ENCODE measurements at regions not wholly inside any gene's neighbourhood (a gene's known extent, or its start where the extent isn't known, plus 50 kb on each side); places are given as distances from the start of the nearest gene placed in this dataset.

GRCh38 chr6:74939151-74939708 is 266.6 kb downstream of the COL12A1 start:
- Mint-ChIP-seq H3K27me3 (no peaks in the 10 kb centered on the region), H3K9me3 (ENCODE audit: insufficient read depth) (no peaks in the 10 kb centered on the region), H3K4me3 (no peak overlapping the region), H3K27ac (no peak overlapping the region), H3K4me1 (no peaks in the 10 kb centered on the region)
- no peaks in the 10 kb centered on the region for H3K27me3 ChIP-seq (replicated peaks in 1 of 4; ENCODE audit: control extremely low read depth in 1 of 4, control insufficient read depth in 3 of 4, insufficient read depth in 4 of 4, low read length in 3 of 4)
- H3K4me3 ChIP-seq (ENCODE audit: control extremely low read depth in 1 of 5, extremely low read depth in 1 of 5, insufficient read depth in 1 of 5, low read depth in 2 of 5, low read length in 4 of 5): no peak overlapping the region
- CTCF ChIA-PET: no interaction called here
- no peaks in the 10 kb centered on the region for H3K4me1 ChIP-seq (ENCODE audit: control insufficient read depth in 2 of 2, insufficient read depth in 2 of 2, low read length in 2 of 2)
- 44% methylated on average over 1 of the region's 2 CpGs for WGBS (ENCODE audit: insufficient coverage)
- TF ChIP-seq CTCF (IDR thresholded peaks at IDR 0.05): no peak
- TF ChIP-seq EZH2 (IDR thresholded peaks at IDR 0.05; ENCODE audit: borderline replicate concordance, insufficient read depth, low read depth, low read length, poor library complexity, severe bottlenecking): no peak
- H3K9me3 ChIP-seq (ENCODE audit: control extremely low read depth in 1 of 3, control insufficient read depth in 2 of 3, insufficient read depth in 1 of 3, low read length in 2 of 3): no peaks in the 10 kb centered on the region
- no peaks in the 10 kb centered on the region for H3K36me3 ChIP-seq (replicated peaks in 1 of 2; ENCODE audit: control extremely low read depth in 1 of 2, control insufficient read depth in 1 of 2, extremely low read depth in 1 of 2, insufficient read depth in 2 of 2, low read length in 1 of 2)
- H3K27ac ChIP-seq (ENCODE audit: low read length in 2 of 2): no peak overlapping the region
- H3K9ac ChIP-seq (ENCODE audit: low read length): no peak overlapping the region
- intact Hi-C loops (cut with micrococcal nuclease): no loop called here
- DNase-seq (no peak), ATAC-seq (ENCODE audit: low read depth) (no peak)
- no peaks in the 10 kb centered on the region for H4K20me1 ChIP-seq (ENCODE audit: control insufficient read depth, insufficient read depth, low read length, poor library complexity, severe bottlenecking)
- no peaks in the 10 kb centered on the region for H3K79me2 ChIP-seq (ENCODE audit: control insufficient read depth, insufficient read depth, low read length)
- H2AFZ ChIP-seq (ENCODE audit: insufficient read depth, low read depth, low read length, poor library complexity, severe bottlenecking): no peak overlapping the region
- no peak overlapping the region for H3K4me2 ChIP-seq (replicated peaks; ENCODE audit: low read depth, low read length, poor library complexity, severe bottlenecking)
- POLR2A ChIA-PET: no interaction called here

- Histone ChIP-seq H3K4me3 (ENCODE audit: control extremely low read depth in 1 of 5, extremely low read depth in 1 of 5, insufficient read depth in 1 of 5, low read depth in 2 of 5, low read length in 4 of 5) (no peak overlapping the region), H2AFZ (ENCODE audit: insufficient read depth, low read depth, low read length, poor library complexity, severe bottlenecking) (no peak overlapping the region), H3K27me3 (replicated peaks in 1 of 4; ENCODE audit: control extremely low read depth in 1 of 4, control insufficient read depth in 3 of 4, insufficient read depth in 4 of 4, low read length in 3 of 4) (no peaks in the 10 kb centered on the region), H3K79me2 (ENCODE audit: control insufficient read depth, insufficient read depth, low read length) (no peaks in the 10 kb centered on the region), H3K27ac (ENCODE audit: low read length in 2 of 2) (no peak overlapping the region), H3K36me3 (replicated peaks in 1 of 2; ENCODE audit: control extremely low read depth in 1 of 2, control insufficient read depth in 1 of 2, extremely low read depth in 1 of 2, insufficient read depth in 2 of 2, low read length in 1 of 2) (no peaks in the 10 kb centered on the region), H3K9ac (ENCODE audit: low read length) (no peak overlapping the region), H3K4me1 (ENCODE audit: control insufficient read depth in 2 of 2, insufficient read depth in 2 of 2, low read length in 2 of 2) (no peaks in the 10 kb centered on the region), H4K20me1 (ENCODE audit: control insufficient read depth, insufficient read depth, low read length, poor library complexity, severe bottlenecking) (no peaks in the 10 kb centered on the region), H3K4me2 (replicated peaks; ENCODE audit: low read depth, low read length, poor library complexity, severe bottlenecking) (no peak overlapping the region), H3K9me3 (ENCODE audit: control extremely low read depth in 1 of 3, control insufficient read depth in 2 of 3, insufficient read depth in 1 of 3, low read length in 2 of 3) (no peaks in the 10 kb centered on the region)
- ChIA-PET POLR2A (no interaction called here), CTCF (no interaction called here)
- Mint-ChIP-seq H3K4me1 (no peaks in the 10 kb centered on the region), H3K27me3 (no peaks in the 10 kb centered on the region), H3K4me3 (no peak overlapping the region), H3K9me3 (ENCODE audit: insufficient read depth) (no peaks in the 10 kb centered on the region), H3K27ac (no peak overlapping the region)
- intact Hi-C loops (cut with micrococcal nuclease): no loop called here
- TF ChIP-seq EZH2 (IDR thresholded peaks at IDR 0.05; ENCODE audit: borderline replicate concordance, insufficient read depth, low read depth, low read length, poor library complexity, severe bottlenecking): no peak
- no peak for TF ChIP-seq CTCF (IDR thresholded peaks at IDR 0.05)
- no peak for DNase-seq
- no peak for ATAC-seq (ENCODE audit: low read depth)
Measured at GRCh38 chr6:74937936-74938335, 267.9 kb downstream of the COL12A1 start.
